Activated T-cell treated with anti-CD3 and anti-CD28 coated beads for 48 hours (primary cell): ENCODE measurements at regions not wholly inside any gene's neighbourhood (a gene's known extent, or its start where the extent isn't known, plus 50 kb on each side); places are given as distances from the start of the nearest gene placed in this dataset.
"Not testable (repeated sequence)": the region's sequence is repeated elsewhere in the genome, so short reads cannot be mapped to it uniquely, and the experiment has no call there.

Experiments used
- DNase-seq: peaks from one replicate; pipeline ENCODE4 v3.0.0-alpha.2; 2020; ENCODE audit warnings: low read depth

DNA sequence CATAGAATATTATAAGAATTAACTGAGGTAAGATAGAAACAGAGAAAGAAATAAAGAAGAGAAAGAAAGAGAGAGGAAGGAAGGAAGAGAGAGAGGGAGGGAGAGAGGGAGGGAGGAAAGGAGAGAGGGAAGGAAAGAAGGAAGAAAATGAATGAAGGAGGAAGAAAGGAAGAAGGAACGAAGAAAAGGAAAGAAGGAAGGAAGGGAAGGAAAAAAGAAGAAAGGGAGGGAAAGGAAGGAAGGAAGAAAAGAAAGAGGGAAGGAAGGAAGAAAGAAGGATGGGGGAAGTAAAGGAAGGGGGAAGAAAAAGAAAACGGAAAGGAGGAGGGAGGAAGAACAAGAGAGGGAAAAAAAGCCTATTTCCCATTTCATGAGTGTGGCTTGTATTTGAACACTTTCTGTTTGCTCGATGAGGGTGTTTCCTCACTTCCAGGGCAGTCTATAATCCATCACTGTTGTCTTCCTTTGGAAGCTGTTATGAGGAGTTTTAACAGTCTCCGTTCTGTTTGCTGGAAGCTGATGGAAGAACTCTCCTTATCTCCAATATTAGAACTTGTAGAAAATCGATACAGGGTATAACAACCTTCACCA is 402.4 kb downstream of the TMEM114 start:
- no peak for DNase-seq

DNA sequence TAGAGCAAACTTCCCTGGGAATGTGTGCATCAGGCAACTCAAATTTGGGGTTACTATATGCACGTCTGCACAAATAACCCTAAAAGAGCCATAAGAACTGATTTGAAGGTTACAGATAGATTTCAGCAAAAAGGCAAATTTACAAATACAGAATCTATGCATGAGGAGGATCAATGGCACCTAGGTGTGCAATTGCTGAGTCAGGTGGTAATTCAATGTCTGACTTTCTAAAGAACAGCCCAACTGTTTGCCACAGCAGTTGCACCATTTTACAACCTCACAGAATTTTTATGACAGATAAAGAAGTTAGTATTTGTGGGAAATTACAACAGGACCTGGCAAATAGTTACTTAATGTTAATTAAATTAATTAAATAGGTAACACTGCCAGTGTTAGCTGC is 405.5 kb downstream of the TMEM114 start:
- DNase-seq = no peak

DNA sequence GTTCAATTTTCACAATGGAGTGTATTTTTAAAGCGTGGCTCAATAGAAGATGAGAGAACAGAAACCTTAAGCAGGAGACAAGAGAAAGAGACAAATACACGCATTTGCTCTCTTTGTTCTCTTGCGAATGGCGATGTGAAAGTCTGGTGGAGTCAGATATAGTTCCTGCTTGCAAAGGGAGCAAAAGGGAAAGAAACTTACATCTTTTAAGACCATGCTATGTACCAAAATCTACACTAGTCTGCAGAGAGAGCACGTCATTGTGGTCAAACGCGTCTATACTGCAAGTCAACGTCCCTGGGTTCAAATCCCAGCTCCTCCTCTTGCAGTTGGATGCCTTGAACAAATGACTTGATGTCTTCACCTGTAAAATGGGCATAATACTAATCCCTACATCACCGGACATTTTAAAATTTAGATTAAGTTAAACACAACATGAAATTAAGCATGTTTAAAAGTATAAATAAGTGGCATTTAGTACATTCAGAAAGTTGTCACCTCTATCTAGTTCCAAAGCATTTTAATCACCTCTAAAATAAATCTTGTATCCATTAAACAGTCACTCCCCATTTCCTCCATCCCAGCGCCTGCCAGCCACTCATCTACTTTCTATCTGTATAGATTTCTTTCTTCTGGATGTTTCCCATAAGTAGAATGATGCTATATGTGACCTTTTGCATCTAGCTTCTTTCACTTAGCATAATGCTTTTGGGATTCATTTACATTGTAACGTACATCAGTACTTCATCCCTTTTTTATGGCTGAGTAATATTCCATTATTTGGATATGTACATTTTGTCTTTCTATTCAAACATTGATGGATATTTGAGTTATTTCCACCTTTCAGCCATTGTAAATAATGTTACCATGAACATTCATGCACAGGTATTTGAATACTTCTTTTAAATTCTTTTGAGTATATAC is 406.9 kb downstream of the TMEM114 start:
- DNase-seq = no peak

DNA sequence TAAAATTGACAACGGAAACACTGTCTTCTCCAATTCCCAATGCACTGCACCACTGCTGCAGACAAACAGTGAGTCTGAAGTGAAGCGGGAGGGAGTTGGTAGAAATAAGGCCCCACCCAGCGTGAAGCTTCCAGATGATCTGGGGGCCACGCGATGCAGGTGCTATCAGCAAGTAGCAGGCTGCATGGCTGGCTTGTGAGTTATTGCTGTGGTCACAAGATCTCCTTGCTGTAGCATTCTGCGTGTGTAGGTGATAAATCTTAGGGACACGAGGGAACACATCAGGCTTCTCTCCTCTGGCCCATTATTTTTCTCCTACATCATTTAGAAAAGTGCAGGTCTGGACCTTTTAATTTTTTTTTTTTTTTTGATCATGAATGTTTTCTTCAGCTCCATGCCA is 407.6 kb downstream of the TMEM114 start:
- no peak for DNase-seq

DNA sequence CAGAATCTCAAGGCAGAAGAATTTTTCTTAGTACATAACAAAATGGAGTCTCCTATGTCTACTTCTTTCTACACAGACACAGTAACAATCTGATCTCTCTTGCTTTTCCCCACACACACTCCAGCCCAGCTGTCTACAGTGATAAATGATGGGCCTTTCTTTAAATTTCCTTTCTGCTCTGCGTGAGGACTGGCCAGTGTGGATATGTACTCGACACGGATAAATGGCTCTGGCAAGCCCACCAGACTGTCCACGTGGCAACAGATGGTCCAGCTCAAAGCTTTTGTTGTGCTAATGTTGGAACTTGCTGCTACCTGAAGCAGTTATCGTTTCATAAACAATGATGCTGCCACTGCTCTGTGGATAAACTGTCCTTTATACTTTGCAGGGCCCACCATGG is 410.7 kb downstream of the TMEM114 start:
- no peak for DNase-seq

DNA sequence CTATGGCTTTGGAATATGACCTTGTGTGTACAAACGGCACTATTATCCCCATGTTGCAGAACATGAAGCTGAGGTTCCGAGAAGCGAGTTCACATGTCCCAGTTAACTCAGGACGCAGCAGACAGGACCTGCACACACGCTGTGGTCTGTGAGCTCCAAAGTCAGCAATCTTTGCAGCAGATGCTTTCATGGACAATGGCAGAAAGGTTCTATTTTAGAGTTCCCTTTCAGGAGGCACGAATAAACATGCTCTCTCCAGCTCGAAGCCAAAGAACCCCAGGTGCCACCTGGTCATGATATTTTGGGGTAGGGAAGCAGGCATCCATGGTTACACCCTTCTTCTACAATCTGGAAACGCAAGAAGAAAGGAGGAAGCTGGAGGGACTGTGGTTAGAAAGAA is 412.0 kb downstream of the TMEM114 start:
- no peak for DNase-seq

DNA sequence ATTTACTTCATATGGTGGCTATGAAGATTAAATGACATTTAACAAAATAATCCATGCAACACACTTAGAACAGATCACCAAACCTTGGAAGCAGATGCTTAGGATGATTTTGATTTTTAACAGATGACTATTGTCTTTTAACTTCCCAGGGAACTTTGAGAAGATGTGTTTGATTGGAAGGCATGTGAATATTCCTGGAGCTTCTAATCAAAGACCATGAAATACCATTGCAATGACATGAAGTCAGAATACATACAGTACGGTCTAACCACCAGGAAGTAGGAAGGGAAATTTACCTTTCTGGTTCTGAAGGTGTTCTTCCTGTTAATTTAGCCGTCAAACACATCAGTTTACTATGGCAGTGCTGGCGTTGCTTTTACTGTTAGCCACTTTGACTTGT is 414.9 kb downstream of the TMEM114 start:
- no peak for DNase-seq

DNA sequence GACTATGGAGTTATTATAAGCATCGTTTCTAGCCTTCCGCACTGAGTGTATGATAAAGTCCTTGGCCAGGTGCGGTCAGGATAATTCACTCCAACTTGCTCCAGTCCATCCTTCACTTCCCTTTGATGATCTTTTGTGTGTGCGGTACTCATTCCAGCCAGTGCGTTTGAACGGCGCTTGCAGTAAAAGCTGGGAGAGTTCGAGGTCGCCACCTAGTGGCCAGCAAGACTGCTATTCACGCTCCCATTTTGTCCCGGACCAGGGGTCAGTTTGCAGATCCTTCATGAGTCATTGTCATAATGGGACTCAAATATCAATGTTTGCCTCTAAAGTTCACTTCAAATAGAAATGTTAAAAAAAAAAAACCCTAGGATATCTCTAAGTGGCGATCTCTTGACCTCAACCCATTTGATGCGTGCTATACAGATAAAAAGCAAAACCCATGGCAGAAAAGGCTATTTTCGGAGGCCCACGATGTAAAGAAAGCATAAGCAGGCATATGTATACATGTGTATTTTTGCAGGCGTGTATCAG is 417.1 kb downstream of the TMEM114 start:
- DNase-seq = peak; percentile 19

DNA sequence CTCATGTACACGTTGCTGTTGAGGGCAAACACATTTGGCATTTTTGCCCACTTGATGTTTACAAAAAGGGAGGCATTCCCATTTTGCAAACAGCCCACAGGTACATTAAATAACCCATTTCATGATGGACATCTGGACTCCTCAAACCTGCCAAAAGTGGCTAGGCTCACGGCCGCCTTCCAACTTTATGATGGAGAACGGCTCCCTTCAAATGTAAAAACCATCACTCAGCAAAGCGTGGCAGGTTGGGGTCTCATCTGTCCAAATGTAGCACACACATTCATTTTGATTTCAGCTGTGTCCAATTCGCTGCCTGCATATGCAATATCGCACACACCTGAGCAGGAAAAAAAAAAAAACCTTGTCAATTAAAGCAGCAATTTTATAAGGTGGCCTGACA is 417.8 kb downstream of the TMEM114 start:
- no peak for DNase-seq

DNA sequence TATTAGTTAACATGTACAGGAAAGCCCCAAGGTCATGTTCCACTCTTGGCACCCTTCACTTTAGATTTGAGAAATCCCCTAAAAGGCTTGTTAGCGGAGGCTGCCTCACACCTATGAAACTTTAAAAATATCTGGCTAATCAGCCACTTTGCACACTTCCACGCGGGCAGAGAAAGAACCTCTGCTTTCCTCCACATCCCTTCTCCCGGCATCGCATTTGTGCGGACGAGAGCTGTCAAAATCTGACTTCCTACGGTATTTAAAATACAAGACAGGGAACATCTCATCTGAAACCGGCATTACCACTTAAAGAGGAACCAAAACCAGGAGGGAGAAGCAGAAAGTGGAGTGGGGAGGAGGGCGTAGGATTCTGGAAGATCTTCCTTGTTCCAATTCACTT is 422.3 kb downstream of the TMEM114 start:
- DNase-seq = no peak

DNA sequence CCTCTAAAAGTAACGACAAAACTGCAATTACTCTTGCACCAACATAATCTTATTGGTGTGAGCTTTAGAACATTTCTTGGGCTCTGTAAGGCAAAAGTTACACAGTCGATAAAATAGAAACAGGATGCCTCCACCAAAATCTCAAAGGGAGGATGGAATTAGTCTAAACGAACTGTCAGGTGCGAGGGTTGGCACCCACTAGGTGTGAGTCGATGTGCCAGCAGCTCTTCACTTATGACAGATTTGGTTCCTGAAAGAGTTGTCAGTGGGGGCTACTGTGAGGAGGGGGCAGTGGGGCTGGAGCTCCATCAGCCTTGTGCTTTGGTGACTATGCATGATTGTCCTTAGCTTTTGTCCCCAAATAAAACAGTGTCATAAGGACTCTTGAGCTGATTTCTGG is 422.9 kb downstream of the TMEM114 start:
- no peak for DNase-seq

DNA sequence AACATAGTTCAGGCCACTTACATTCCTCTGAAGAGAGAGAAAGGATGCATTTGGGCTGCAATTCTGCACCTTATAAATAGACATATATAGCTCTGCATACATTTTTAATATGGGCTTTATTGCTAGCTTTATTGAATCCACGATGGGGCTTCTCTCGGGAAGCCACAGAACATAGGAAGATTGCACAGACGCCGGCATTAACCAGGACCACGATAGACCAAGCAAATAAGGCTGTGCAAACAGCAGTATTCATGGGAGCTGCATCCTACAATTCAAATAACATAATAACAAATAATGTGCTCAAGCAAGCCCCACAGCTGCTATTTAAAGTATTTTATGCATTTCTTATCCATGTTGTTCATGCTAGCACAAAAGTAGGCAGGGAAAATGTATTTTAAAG is 432.3 kb downstream of the TMEM114 start:
- no peak for DNase-seq

DNA sequence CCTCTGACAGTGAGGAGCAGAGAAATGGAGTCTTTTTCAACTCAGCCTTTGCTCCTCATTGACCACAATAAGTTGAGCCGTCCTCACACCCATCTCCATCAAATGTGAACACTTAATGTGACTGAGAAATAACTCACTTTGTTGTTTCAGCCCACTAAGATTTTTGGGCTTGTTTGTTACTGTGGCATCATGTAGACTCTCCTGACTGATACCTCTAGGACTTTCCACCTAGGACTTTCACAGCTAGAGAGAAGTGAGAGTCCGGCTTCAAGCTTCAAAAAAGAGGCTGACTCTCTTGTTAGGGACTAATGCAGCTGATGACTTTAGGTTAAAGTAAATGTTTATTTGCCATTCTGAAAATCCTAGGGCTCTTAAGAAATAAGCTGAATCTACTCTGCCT is 435.0 kb downstream of the TMEM114 start:
- DNase-seq = no peak

DNA sequence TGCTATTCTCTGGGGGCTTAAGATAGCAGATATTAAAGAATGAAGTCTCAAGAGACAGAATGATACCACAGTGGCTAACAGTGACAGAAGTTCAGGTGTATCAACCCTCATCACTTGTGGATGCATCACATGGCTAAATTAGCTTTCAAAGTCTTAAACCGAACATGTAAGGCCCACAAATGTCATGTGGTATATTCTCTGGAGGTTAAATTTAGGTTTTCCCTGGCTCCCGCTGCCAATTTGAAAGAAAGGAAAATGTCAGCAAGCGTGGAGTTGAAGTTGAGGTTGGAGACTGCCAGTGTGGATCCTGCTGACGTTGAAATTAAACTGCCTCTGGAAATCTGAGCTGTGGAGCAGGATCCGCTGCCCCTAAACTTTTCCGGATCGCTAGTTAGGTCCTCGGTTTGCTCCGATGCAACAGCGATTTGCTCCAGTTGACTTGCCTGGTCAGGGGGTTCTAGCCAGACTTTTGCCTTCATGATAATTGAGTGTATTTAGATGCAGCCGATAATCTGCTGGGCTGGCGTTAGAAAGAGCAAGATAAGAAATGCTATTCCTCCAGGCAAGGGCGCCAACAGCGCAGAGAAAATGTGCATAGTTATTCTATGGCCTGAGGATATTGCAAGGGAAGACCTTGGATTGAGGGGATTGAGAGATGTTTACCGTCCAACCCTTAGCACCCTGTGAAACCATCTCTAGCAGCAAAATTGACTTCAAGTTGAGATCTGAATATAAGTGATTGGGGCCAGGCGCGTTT is 443.9 kb downstream of the TMEM114 start:
- DNase-seq = no peak

DNA sequence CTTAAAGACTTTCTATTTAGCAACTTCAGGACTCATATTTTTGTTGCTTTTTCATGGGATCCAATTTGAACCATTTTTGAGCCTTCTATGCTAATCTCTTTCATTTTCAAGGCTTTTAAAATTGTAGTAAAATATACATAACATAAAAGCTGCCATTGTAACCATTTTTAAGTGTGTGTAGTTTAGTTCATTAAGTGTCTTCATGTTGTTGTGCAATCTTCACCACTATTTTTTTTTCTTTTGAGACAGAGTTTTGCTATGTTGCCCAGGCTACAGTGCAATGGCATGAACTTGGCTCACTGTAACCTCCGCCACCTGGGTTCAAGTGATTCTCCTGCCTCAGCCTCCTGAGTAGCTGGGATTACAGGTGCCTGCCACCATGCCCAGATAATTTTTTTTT is 451.6 kb downstream of the TMEM114 start:
- DNase-seq = no peak

DNA sequence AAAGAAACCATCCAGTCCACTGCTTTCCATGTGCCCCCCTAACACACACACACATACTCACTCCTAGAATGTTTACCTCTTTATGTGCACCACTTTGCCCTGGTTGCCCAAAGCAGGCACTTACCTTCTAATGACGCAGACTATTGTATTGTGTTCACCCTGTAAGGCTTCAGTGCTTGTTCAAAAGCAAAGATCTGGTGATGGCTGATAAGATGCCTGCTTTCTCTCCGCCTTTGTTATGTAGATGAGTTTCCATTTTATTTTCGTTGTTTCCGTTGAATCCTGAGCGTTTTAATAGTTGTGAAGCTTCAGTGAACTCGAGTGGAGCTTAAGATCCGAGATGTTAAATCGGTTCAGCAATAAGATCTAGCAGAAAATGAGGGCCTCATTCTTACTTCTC is 452.7 kb downstream of the TMEM114 start:
- no peak for DNase-seq

DNA sequence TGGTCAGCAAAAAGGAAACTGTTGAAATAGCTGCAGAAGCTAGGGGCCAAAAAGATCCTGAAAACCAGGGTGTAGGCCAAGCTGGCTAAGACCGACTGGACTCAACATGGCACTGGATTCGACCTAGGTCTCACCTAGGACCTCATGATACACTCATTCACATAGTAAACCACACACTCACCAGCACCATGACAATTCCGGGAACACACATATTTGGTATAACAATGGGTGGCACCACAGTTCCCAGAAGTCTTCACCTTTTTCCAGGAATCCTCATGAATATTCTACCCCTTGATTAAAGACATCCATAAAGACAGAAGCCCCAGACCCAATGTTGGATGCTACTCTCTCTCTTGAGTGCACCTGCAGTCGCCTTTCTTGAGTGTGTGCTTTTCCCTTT is 460.1 kb downstream of the TMEM114 start:
- no peak for DNase-seq

DNA sequence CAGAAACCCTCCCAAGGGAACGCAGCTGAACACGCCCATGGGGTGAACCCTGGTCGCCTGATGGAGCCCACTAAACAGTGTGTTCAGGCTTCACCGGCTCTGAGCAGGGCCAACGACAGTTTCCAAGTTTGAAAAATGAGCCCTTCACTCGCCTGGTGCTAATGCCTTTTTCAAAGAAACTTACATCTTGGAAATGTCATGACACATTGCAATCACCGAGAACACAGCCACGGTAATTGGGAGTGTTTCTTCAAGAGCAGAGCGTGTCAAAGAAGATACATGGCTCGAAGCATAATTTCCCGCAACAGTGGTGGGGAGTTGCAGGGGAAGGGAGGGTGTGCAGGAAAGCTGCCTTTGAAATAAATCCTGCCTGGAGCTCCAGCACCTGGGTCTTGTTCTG is 463.2 kb downstream of the TMEM114 start:
- DNase-seq = no peak

DNA sequence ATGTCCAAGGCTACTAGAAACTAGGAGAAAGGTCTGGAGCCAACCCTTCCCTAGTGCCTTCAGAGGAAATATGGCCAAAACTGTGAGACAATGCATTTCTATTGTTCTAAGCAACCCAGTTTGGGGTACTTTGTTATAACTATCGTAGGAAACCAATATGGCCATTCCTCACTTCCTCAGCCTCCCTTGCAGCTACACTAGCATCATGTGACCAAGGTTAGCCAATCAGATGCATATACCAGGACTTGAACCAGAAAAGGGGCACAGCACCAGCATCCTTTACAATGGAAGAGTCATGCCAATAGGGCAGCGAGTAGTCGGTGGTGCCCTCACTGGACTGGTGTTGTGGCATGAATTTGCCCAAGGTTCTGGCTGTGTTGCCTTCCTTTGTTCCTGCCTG is 464.0 kb downstream of the TMEM114 start:
- no peak for DNase-seq

DNA sequence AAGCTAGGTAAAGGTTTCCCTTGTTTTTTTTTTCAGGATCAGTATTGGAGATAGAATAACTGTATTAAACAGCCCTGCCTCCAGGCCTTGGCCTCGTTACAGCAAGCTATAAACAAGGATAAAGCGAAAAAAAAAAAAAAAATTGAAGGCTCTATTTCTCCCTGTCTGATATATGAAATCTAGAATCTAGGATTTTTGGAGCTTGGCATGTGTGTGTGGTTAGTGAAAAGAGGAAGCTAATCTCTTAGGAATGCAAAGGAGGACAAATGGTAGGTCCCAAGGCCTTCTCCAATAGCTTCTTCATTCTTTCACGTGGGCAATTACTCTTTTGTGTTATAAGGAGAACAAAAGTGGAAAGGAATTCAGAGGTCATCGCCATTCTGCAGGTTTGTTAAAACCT is 470.3 kb downstream of the TMEM114 start:
- no peak for DNase-seq

DNA sequence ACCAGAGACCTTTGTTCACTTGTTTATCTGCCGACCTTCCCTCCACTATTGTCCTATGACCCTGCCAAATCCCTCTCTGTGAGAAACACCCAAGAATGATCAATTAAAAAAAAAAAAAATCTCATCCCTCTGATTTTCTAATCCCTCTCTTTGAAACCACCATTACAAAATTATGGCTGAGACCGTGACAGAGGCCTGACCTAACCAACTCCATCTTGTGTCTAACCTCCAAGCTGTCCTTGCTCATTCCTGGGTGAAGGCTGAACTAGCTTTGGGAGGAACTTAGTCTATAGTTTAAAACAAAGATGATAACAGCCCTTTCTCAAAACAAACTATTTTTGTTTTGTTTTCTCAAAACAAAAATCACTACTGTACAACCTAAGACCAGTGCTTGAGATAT is 474.5 kb downstream of the TMEM114 start:
- no peak for DNase-seq

DNA sequence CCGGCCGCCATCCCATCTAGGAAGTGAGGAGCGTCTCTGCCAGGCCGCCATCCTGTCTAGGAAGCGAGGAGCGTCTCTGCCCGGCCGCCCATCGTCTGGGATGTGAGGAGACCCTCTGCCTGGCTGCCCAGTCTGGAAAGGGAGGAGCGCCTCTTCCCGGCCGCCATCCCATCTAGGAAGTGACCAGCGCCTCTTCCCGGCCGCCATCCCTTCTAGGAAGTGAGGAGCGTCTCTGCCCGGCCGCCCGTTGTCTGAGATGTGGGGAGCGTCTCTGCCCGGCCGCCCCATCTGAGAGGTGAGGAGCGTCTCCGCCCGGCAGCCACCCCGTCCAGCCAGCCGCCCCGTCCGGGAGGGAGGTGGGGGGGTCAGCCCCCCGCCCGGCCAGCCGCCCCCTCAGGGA is 475.4 kb downstream of the TMEM114 start:
- not testable (repeated sequence) for DNase-seq

DNA sequence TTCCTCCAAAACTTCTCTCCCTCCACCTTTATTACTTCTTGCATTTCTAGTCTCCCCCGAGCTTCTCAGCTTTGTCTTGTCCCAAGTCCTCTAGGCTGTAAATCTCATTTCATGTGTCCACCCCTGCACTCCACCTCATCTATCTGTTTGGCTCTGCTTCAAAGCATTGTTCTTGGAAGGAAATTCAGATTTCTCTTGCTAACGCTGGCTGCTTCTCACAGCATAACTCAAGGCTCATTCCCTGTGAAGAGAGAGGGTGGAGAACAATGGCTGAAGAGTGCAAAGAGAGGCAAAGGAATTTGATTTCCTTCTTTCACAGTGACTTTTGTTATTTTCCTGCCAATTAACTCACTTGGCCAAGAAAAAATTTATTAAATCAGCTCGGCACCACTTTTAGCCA is 476.5 kb downstream of the TMEM114 start:
- no peak for DNase-seq
